K562 (cell line): ENCODE measurements at regions not wholly inside any gene's neighbourhood (a gene's known extent, or its start where the extent isn't known, plus 50 kb on each side); places are given as distances from the start of the nearest gene placed in this dataset.
"Not testable (repeated sequence)": the region's sequence is repeated elsewhere in the genome, so short reads cannot be mapped to it uniquely, and the experiment has no call there.

Experiments
- ATF3 ChIP-seq, 2 experiments: fragments of 450-650 bp in 1 of 2; sonication (generic) in 1 of 2; formaldehyde crosslinking in 1 of 2; IDR thresholded peaks in 1 of 2; conservative IDR thresholded peaks in 1 of 2; 2 replicates each; pipeline versions ENCODE4 v1.6.1 to v1.8.1; 2016 to 2023; ENCODE audit warnings: mild to moderate bottlenecking in 2 of 2, moderate library complexity in 2 of 2, inconsistent platforms in 1 of 2, missing genetic modification reagents in 1 of 2
- EZH2 ChIP-seq: IDR thresholded peaks from 2 replicates; pipeline ENCODE4 v1.6.1; 2012; ENCODE audit warnings: low read depth, mild to moderate bottlenecking, inconsistent platforms, low read length, borderline replicate concordance
- NFRKB ChIP-seq: fragments of 450-650 bp; IDR thresholded peaks from 2 replicates; pipeline ENCODE4 v1.6.1; 2016; ENCODE audit warnings: low read depth
- POLR2AphosphoS5 ChIP-seq: IDR thresholded peaks from 2 replicates; pipeline ENCODE4 v1.6.1; 2011; ENCODE audit warnings: mild to moderate bottlenecking, low read depth, low read length, moderate library complexity; ENCODE audit not compliant: control insufficient read depth, insufficient read depth
- RAD21 ChIP-seq, 2 experiments: fragments of 250-450 bp in 1 of 2; fragments of 450-650 bp in 1 of 2; sonication (Bioruptor Pico) in 1 of 2; formaldehyde crosslinking in 1 of 2; IDR thresholded peaks in 1 of 2; conservative IDR thresholded peaks in 1 of 2; 2 replicates each; pipeline versions ENCODE4 v1.4.0 to v1.8.0; 2020 to 2022; ENCODE audit warnings: mild to moderate bottlenecking in 2 of 2, moderate library complexity in 1 of 2
- RBM15 ChIP-seq: fragments of 200-400 bp; formaldehyde crosslinking; IDR thresholded peaks from 2 replicates; pipeline ENCODE4 v1.6.1; 2018; ENCODE audit warnings: mild to moderate bottlenecking, low read length, moderate library complexity; ENCODE audit not compliant: insufficient read depth
- TCF7L2 ChIP-seq: fragments of 150-350 bp; IDR thresholded peaks from 2 replicates; pipeline ENCODE4 v1.6.1; 2016; ENCODE audit warnings: low read depth, mild to moderate bottlenecking, low read length, moderate library complexity
- ZFP36 ChIP-seq: fragments of 150-350 bp; IDR thresholded peaks from 2 replicates; pipeline ENCODE4 v1.6.1; 2018; ENCODE audit warnings: low read length, low read depth; ENCODE audit not compliant: partially characterized antibody
- ZNF512 ChIP-seq: IDR thresholded peaks from 2 replicates; pipeline ENCODE4 v1.6.1; 2016; ENCODE audit warnings: missing genetic modification characterization, missing compliant biosample characterization
- TF ChIP-seq, protein P1 (sequence below): fragments of 450-650 bp; IDR thresholded peaks from 2 replicates; pipeline ENCODE4 v1.6.1; 2017; ENCODE audit warnings: antibody characterized with exemption, mild to moderate bottlenecking
- TF ChIP-seq, protein P2 (sequence below), 3 experiments: IDR thresholded peaks in 2 of 3; conservative IDR thresholded peaks in 1 of 3; 2 replicates each; pipeline ENCODE4 v1.5.1; 2011 to 2012; ENCODE audit warnings: low read length in 3 of 3, mild to moderate bottlenecking in 3 of 3, control low read depth in 2 of 3, improper control_type of control experiment in 1 of 3, inconsistent platforms in 1 of 3, low read depth in 1 of 3, mixed read lengths in 1 of 3, moderate library complexity in 1 of 3; ENCODE audit not compliant: insufficient read depth in 2 of 3
- TF ChIP-seq, protein P3 (sequence below): sonication (generic); formaldehyde crosslinking; IDR thresholded peaks from 2 replicates; pipeline ENCODE4 v1.8.0; 2022; ENCODE audit warnings: mild to moderate bottlenecking, missing genetic modification reagents, borderline replicate concordance
- TF ChIP-seq, protein P4 (sequence below): fragments of 450-650 bp; IDR thresholded peaks from 2 replicates; pipeline ENCODE4 v1.6.1; 2018; ENCODE audit not compliant: partially characterized antibody

DNA sequence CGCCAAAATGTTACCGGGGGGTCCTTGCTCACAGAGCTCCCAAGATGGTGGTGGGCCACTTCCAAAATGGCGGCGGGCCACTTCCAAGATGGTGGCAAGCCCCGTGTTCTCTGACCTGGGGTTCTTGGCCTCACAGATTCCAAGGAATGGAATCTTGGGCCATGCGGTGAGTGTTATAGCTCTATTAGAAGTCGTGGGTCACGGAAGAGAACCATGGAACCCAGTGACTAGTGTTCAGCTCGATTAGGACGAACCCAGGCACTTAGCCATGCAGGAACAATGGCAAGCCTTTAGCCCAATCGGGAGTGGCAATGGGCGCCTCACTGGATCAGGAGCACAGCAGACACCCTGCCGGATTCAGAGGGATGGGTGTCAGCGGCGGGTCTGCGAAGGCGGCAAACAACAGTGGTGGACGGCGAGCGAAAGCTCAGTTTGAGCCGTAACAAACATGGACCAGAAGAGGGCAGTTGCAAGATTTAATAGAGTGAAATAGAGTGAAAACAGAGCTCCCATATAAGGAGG is 254.9 kb upstream of the CNR1 start:
- TF ChIP-seq RAD21 (CRISPR knock-in tag; conservative IDR thresholded peaks at IDR 0.05 in 1 of 2, IDR thresholded peaks at IDR 0.05 in 1 of 2) (peak in 1 of 2 experiments; percentile 22; a peak in 2 of 4 replicates), NFRKB (peak; percentile 95), ATF3 (CRISPR knock-in tag; conservative IDR thresholded peaks at IDR 0.05) (peak; percentile 41; the same call in 1 of the 2 replicates)
- TF ChIP-seq POLR2AphosphoS5; ZNF512; ATF3 (IDR thresholded peaks at IDR 0.05); RBM15; ZFP36; TCF7L2; EZH2: not testable (repeated sequence)
- TF ChIP-seq, protein P1, sequence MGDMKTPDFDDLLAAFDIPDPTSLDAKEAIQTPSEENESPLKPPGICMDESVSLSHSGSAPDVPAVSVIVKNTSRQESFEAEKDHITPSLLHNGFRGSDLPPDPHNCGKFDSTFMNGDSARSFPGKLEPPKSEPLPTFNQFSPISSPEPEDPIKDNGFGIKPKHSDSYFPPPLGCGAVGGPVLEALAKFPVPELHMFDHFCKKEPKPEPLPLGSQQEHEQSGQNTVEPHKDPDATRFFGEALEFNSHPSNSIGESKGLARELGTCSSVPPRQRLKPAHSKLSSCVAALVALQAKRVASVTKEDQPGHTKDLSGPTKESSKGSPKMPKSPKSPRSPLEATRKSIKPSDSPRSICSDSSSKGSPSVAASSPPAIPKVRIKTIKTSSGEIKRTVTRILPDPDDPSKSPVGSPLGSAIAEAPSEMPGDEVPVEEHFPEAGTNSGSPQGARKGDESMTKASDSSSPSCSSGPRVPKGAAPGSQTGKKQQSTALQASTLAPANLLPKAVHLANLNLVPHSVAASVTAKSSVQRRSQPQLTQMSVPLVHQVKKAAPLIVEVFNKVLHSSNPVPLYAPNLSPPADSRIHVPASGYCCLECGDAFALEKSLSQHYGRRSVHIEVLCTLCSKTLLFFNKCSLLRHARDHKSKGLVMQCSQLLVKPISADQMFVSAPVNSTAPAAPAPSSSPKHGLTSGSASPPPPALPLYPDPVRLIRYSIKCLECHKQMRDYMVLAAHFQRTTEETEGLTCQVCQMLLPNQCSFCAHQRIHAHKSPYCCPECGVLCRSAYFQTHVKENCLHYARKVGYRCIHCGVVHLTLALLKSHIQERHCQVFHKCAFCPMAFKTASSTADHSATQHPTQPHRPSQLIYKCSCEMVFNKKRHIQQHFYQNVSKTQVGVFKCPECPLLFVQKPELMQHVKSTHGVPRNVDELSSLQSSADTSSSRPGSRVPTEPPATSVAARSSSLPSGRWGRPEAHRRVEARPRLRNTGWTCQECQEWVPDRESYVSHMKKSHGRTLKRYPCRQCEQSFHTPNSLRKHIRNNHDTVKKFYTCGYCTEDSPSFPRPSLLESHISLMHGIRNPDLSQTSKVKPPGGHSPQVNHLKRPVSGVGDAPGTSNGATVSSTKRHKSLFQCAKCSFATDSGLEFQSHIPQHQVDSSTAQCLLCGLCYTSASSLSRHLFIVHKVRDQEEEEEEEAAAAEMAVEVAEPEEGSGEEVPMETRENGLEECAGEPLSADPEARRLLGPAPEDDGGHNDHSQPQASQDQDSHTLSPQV = peak; percentile 51; the same call in 1 of the 2 replicates
- TF ChIP-seq, protein P2, sequence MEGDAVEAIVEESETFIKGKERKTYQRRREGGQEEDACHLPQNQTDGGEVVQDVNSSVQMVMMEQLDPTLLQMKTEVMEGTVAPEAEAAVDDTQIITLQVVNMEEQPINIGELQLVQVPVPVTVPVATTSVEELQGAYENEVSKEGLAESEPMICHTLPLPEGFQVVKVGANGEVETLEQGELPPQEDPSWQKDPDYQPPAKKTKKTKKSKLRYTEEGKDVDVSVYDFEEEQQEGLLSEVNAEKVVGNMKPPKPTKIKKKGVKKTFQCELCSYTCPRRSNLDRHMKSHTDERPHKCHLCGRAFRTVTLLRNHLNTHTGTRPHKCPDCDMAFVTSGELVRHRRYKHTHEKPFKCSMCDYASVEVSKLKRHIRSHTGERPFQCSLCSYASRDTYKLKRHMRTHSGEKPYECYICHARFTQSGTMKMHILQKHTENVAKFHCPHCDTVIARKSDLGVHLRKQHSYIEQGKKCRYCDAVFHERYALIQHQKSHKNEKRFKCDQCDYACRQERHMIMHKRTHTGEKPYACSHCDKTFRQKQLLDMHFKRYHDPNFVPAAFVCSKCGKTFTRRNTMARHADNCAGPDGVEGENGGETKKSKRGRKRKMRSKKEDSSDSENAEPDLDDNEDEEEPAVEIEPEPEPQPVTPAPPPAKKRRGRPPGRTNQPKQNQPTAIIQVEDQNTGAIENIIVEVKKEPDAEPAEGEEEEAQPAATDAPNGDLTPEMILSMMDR (IDR thresholded peaks at IDR 0.05 in 2 of 3, conservative IDR thresholded peaks at IDR 0.05 in 1 of 3; ENCODE audit: insufficient read depth in 2 of 3, low read depth in 1 of 3, low read length in 3 of 3) = peak in 1 of 3 experiments; percentile 15; a peak in 1 of 6 replicates
- TF ChIP-seq, protein P3, sequence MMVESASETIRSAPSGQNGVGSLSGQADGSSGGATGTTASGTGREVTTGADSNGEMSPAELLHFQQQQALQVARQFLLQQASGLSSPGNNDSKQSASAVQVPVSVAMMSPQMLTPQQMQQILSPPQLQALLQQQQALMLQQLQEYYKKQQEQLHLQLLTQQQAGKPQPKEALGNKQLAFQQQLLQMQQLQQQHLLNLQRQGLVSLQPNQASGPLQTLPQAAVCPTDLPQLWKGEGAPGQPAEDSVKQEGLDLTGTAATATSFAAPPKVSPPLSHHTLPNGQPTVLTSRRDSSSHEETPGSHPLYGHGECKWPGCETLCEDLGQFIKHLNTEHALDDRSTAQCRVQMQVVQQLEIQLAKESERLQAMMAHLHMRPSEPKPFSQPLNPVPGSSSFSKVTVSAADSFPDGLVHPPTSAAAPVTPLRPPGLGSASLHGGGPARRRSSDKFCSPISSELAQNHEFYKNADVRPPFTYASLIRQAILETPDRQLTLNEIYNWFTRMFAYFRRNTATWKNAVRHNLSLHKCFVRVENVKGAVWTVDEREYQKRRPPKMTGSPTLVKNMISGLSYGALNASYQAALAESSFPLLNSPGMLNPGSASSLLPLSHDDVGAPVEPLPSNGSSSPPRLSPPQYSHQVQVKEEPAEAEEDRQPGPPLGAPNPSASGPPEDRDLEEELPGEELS (CRISPR knock-in tag) = not testable (repeated sequence)
- TF ChIP-seq, protein P4, sequence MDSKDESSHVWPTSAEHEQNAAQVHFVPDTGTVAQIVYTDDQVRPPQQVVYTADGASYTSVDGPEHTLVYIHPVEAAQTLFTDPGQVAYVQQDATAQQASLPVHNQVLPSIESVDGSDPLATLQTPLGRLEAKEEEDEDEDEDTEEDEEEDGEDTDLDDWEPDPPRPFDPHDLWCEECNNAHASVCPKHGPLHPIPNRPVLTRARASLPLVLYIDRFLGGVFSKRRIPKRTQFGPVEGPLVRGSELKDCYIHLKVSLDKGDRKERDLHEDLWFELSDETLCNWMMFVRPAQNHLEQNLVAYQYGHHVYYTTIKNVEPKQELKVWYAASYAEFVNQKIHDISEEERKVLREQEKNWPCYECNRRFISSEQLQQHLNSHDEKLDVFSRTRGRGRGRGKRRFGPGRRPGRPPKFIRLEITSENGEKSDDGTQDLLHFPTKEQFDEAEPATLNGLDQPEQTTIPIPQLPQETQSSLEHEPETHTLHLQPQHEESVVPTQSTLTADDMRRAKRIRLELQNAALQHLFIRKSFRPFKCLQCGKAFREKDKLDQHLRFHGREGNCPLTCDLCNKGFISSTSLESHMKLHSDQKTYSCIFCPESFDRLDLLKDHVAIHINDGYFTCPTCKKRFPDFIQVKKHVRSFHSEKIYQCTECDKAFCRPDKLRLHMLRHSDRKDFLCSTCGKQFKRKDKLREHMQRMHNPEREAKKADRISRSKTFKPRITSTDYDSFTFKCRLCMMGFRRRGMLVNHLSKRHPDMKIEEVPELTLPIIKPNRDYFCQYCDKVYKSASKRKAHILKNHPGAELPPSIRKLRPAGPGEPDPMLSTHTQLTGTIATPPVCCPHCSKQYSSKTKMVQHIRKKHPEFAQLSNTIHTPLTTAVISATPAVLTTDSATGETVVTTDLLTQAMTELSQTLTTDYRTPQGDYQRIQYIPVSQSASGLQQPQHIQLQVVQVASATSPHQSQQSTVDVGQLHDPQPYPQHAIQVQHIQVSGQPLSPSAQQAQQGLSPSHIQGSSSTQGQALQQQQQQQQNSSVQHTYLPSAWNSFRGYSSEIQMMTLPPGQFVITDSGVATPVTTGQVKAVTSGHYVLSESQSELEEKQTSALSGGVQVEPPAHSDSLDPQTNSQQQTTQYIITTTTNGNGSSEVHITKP = not testable (repeated sequence)
